ENCODE measurements at regions not wholly inside any gene's neighbourhood (a gene's known extent, or its start where the extent isn't known, plus 50 kb on each side); places are given as distances from the start of the nearest gene placed in this dataset.

DNA sequence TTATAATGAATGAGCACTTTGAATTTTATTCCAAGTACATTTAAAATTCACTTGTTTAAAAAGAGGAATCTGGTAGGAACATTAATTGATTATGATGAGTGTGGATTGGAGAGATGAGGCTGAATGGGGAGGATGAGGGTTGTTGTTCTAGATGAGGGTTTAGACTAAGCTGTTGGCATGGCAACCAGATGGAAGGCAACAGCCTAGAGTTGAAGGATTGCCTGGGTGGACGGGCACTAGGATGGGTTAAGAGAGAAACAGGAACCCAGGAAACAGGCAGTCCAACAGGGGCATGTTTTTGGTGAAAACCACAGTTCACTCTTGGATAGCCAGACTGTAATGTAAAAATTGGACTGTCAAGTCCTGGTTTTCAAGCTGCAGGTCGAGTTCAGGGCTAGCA lies 125.5 kb downstream of the CHRM3 start:
- WGBS (ENCODE audit: insufficient coverage, low coverage, missing lambda C conversion rate), result 3% methylated on average over 2 of the region's 2 CpGs
- no peaks in the 10 kb centered on the region for H3K27me3 ChIP-seq (ENCODE audit: control insufficient read depth in 2 of 2, insufficient read depth in 2 of 2, low read length in 2 of 2)
- H3K4me3 ChIP-seq, result no peak overlapping the region
- H3K9me1 ChIP-seq (ENCODE audit: control insufficient read depth, insufficient read depth, low read length), result no peaks in the 10 kb centered on the region
- POLR2A ChIA-PET, result no interaction called here
- H3K79me2 ChIP-seq (ENCODE audit: control insufficient read depth, insufficient read depth, low read length), result no peaks in the 10 kb centered on the region
- no peak overlapping the region for H2AFZ ChIP-seq (ENCODE audit: low read depth, low read length)
- CTCF ChIA-PET (ENCODE audit: low intra/inter-chr PET ratio), result no interaction called here
- no peak for TF ChIP-seq SMARCB1 (IDR thresholded peaks at IDR 0.05; ENCODE audit: insufficient read length, low read depth)
- no peak for TF ChIP-seq COPS2 (conservative IDR thresholded peaks at IDR 0.05)
- TF ChIP-seq RFX1 (IDR thresholded peaks at IDR 0.05), result peak; percentile 37
- TF ChIP-seq ZBTB9 (CRISPR knock-in tag; IDR thresholded peaks at IDR 0.05), result no peak
- no peak for TF ChIP-seq ZNF146 (CRISPR knock-in tag; IDR thresholded peaks at IDR 0.05; ENCODE audit: unreplicated experiment)
- TF ChIP-seq ZNF24 (IDR thresholded peaks at IDR 0.05), result no peak
- TF ChIP-seq ZNF217 (CRISPR knock-in tag; IDR thresholded peaks at IDR 0.05), result no peak
- no peaks in the 10 kb centered on the region for H4K20me1 ChIP-seq (replicated peaks; ENCODE audit: control insufficient read depth, insufficient read depth, low read length)
- DNase-seq (ENCODE audit: extremely low read depth in 1 of 4, low spot score in 3 of 4) (no peak), FAIRE-seq (no peak), ATAC-seq (no peak)
- no peak overlapping the region for H3K27ac ChIP-seq (ENCODE audit: extremely low read depth, low read depth, low read length)
- H3K4me2 ChIP-seq (ENCODE audit: insufficient read depth, low read length), result no peak overlapping the region
- H3K36me3 ChIP-seq (ENCODE audit: control insufficient read depth, insufficient read depth, low read length), result no peaks in the 10 kb centered on the region
- no TSS peak for BruUV-seq (replicated peaks)
- H3K4me1 ChIP-seq (replicated peaks in 1 of 2; ENCODE audit: control insufficient read depth in 2 of 2, insufficient read depth in 2 of 2, low read length in 2 of 2), result no peaks in the 10 kb centered on the region
- intact Hi-C loops (cut with micrococcal nuclease) (no loop called here), in situ Hi-C loops (cut with MboI) (no loop called here)
- H3K9me3 ChIP-seq (replicated peaks; ENCODE audit: control insufficient read depth, insufficient read depth, low read depth, low read length), result no peaks in the 10 kb centered on the region; the same call in 1 of the 2 replicates
- no peak overlapping the region for H3K9ac ChIP-seq (ENCODE audit: insufficient read depth in 1 of 2, low read depth in 2 of 2, low read length in 2 of 2)

- no peak overlapping the region for H3K4me2 ChIP-seq (ENCODE audit: insufficient read depth, low read length)
- WGBS (ENCODE audit: insufficient coverage, low coverage, missing lambda C conversion rate), result 3% methylated on average over 9 of the region's 9 CpGs
- no peaks in the 10 kb centered on the region for H3K79me2 ChIP-seq (ENCODE audit: control insufficient read depth, insufficient read depth, low read length)
- BruUV-seq (replicated peaks), result no TSS peak
- H3K9ac ChIP-seq (ENCODE audit: insufficient read depth in 1 of 2, low read depth in 2 of 2, low read length in 2 of 2), result no peak overlapping the region
- DNase-seq (ENCODE audit: extremely low read depth in 1 of 4, low spot score in 3 of 4) (no peak), ATAC-seq (no peak), FAIRE-seq (no peak)
- H3K4me1 ChIP-seq (replicated peaks in 1 of 2; ENCODE audit: control insufficient read depth in 2 of 2, insufficient read depth in 2 of 2, low read length in 2 of 2), result no peaks in the 10 kb centered on the region
- H3K36me3 ChIP-seq (ENCODE audit: control insufficient read depth, insufficient read depth, low read length), result no peaks in the 10 kb centered on the region
- no peak overlapping the region for H2AFZ ChIP-seq (ENCODE audit: low read depth, low read length)
- no peak for TF ChIP-seq KLF6 (CRISPR knock-in tag; IDR thresholded peaks at IDR 0.05; ENCODE audit: borderline replicate concordance)
- ChIA-PET POLR2A (no interaction called here), CTCF (ENCODE audit: low intra/inter-chr PET ratio) (no interaction called here)
- no peaks in the 10 kb centered on the region; the same call in 1 of the 2 replicates for H3K9me3 ChIP-seq (replicated peaks; ENCODE audit: control insufficient read depth, insufficient read depth, low read depth, low read length)
- no peaks in the 10 kb centered on the region for H4K20me1 ChIP-seq (replicated peaks; ENCODE audit: control insufficient read depth, insufficient read depth, low read length)
- intact Hi-C loops (cut with micrococcal nuclease), result no loop called here
- no peaks in the 10 kb centered on the region for H3K9me1 ChIP-seq (ENCODE audit: control insufficient read depth, insufficient read depth, low read length)
- in situ Hi-C loops (cut with MboI), result no loop called here
- H3K27me3 ChIP-seq (ENCODE audit: control insufficient read depth in 2 of 2, insufficient read depth in 2 of 2, low read length in 2 of 2), result no peaks in the 10 kb centered on the region
- H3K27ac ChIP-seq (ENCODE audit: extremely low read depth, low read depth, low read length), result no peak overlapping the region
- H3K4me3 ChIP-seq, result no peak overlapping the region
Measured at GRCh38 chr1:239516579-239516978, 130.2 kb downstream of the CHRM3 start.

All from K562 (cell line).